Common myeloid progenitor, CD34-positive (primary cell): ENCODE measurements at regions not wholly inside any gene's neighbourhood (a gene's known extent, or its start where the extent isn't known, plus 50 kb on each side); places are given as distances from the start of the nearest gene placed in this dataset.
A peak's percentile ranks its signal among the peaks of the same experiment; 100 is the strongest.

Experiments used
- CTCF ChIA-PET: fragments of 350-600 bp; sonication (Branson Sonifier 250); formaldehyde crosslinking; loops from one replicate; lab custom pipeline; 2021; ENCODE audit warnings: antibody characterized with exemption; lab: Charles Lee
- POLR2A ChIA-PET: fragments of 350-600 bp; sonication (Branson Sonifier 250); formaldehyde crosslinking; loops from one replicate; lab custom pipeline; 2021; ENCODE audit warnings: antibody characterized with exemption; lab: Charles Lee
- DNase-seq, 3 donors: peaks; one replicate each; pipeline versions ENCODE4 v3.0.0 to v3.0.0-alpha.2; 2013
- H3K27ac ChIP-seq, 2 experiments: 1 replicate in 1 of 2; 2 replicates in 1 of 2; pipeline ENCODE4 v1.7.0; 2013; ENCODE audit warnings: inconsistent platforms in 2 of 2, low read length in 2 of 2, mild to moderate bottlenecking in 2 of 2, low read depth in 1 of 2, moderate library complexity in 1 of 2; ENCODE audit not compliant: severe bottlenecking in 2 of 2, insufficient read depth in 1 of 2, poor library complexity in 1 of 2
- H3K27me3 ChIP-seq, 5 experiments: replicated peaks in 2 of 5; 1 replicate in 3 of 5; 2 replicates in 2 of 5; pipeline versions ENCODE4 v1.6.1 to v1.7.0; 2013; ENCODE audit warnings: low read length in 4 of 5, mild to moderate bottlenecking in 2 of 5, moderate library complexity in 2 of 5, inconsistent platforms in 1 of 5; ENCODE audit not compliant: insufficient read depth in 5 of 5, control insufficient read depth in 4 of 5
- H3K36me3 ChIP-seq, 4 experiments: 1 replicate in 2 of 4; 2 replicates in 2 of 4; pipeline versions ENCODE4 v1.6.1 to v1.7.0; 2013; ENCODE audit warnings: low read length in 3 of 4, control low read depth in 1 of 4, mild to moderate bottlenecking in 1 of 4; ENCODE audit not compliant: control insufficient read depth in 4 of 4, insufficient read depth in 4 of 4
- H3K4me1 ChIP-seq, 4 experiments: 1 replicate in 3 of 4; 2 replicates in 1 of 4; pipeline versions ENCODE4 v1.6.1 to v1.7.1; 2013; ENCODE audit warnings: low read length in 3 of 4, mild to moderate bottlenecking in 3 of 4, control low read depth in 1 of 4, inconsistent platforms in 1 of 4, moderate library complexity in 1 of 4; ENCODE audit not compliant: control insufficient read depth in 4 of 4, insufficient read depth in 4 of 4; ENCODE audit errors: control extremely low read depth in 1 of 4
- H3K4me3 ChIP-seq, 7 experiments: 1 replicate in 4 of 7; 2 replicates in 3 of 7; pipeline versions ENCODE4 v1.5.1 to v1.7.0; 2013; ENCODE audit warnings: mild to moderate bottlenecking in 7 of 7, low read length in 6 of 7, moderate library complexity in 6 of 7, inconsistent platforms in 2 of 7, low read depth in 2 of 7, control low read depth in 1 of 7; ENCODE audit not compliant: insufficient read depth in 4 of 7, control insufficient read depth in 1 of 7; ENCODE audit errors: extremely low read depth in 1 of 7
- H3K9me3 ChIP-seq, 5 experiments: 1 replicate in 4 of 5; 2 replicates in 1 of 5; pipeline versions ENCODE4 v1.6.1 to v1.7.1; 2013; ENCODE audit warnings: low read length in 4 of 5, mild to moderate bottlenecking in 2 of 5, inconsistent platforms in 1 of 5, low read depth in 1 of 5, moderate library complexity in 1 of 5; ENCODE audit not compliant: control insufficient read depth in 4 of 5, insufficient read depth in 2 of 5; ENCODE audit errors: control extremely low read depth in 1 of 5
- WGBS: methylation state at CpG from one replicate; pipeline ENCODE4 v1.1.5; 2013; ENCODE audit not compliant: insufficient coverage; 5-methylcytosine and 5-hydroxymethylcytosine counted together

DNA sequence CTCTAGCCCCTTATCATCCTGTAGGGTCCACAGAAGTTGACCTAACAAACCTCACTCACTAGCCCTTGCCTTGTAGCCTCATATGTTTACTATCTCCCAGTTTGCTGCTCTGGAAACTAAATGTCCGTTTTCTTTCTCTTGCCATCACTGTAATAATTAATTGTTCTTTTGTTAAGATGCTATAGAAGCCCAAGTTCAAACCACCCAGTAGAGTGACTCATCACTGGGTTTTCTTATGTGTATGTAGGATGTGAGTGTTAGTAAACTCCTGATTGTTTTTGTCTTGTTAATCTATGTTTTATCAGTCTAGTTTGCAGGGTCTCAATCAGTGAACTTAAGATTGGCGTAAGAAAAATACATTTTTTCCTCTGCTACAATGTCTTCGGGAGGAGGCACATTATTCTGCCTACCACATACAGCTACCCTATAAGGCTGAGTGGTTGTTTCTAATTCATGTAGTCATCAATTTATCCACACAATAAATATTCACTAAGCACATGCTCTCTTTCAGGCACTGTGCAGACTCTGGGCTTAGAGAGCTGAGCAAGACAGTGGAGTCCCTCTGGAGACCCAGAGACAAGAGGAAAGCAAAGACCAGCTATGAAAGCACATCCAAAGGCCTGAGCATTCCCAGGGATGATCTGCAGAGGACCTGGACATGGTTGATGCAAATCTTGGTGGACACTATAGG lies 474.1 kb upstream of the AKR1E2 start:
- Histone ChIP-seq H3K27me3 (no peaks in the 10 kb centered on the region), H3K27ac (no peak overlapping the region), H3K36me3 (no peaks in the 10 kb centered on the region), H3K4me3 (no peak overlapping the region), H3K4me1 (no peaks in the 10 kb centered on the region), H3K9me3 (peaks cover 0 to 2% (median 0%) of the 10 kb centered on the region in 5 experiments)
- ChIA-PET POLR2A (no interaction called here), CTCF (no interaction called here)
- 100% methylated on average over 1 of the region's 3 CpGs for WGBS
- no peak for DNase-seq

DNA sequence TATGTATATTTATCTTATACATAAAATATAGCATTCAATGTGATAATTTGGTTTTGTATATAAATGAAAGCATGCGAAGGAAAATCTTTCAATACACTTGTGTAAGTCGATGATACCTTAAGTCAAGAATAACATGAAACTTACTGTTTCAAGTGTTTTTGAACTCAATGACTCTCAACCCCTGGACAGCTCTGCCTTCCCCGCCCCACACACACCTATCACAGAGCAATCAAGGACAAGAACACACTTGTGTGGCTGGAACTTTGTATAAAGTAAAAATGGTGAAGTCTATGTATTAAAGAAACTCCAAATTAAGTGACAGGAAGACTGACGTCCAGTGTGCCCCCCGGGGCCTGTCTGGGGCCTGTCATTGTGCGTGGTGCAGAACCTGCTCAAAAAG lies 478.6 kb upstream of the AKR1E2 start:
- CTCF ChIA-PET: no interaction called here
- POLR2A ChIA-PET: no interaction called here
- DNase-seq: no peak
- no peaks in the 10 kb centered on the region for H3K36me3 ChIP-seq
- WGBS: 100% methylated on average over 1 of the region's 6 CpGs
- H3K9me3 ChIP-seq: peaks cover 0 to 2% (median 0%) of the 10 kb centered on the region in 5 experiments
- H3K4me3 ChIP-seq: no peak overlapping the region
- no peaks in the 10 kb centered on the region for H3K4me1 ChIP-seq
- no peaks in the 10 kb centered on the region for H3K27me3 ChIP-seq
- H3K27ac ChIP-seq: no peak overlapping the region

DNA sequence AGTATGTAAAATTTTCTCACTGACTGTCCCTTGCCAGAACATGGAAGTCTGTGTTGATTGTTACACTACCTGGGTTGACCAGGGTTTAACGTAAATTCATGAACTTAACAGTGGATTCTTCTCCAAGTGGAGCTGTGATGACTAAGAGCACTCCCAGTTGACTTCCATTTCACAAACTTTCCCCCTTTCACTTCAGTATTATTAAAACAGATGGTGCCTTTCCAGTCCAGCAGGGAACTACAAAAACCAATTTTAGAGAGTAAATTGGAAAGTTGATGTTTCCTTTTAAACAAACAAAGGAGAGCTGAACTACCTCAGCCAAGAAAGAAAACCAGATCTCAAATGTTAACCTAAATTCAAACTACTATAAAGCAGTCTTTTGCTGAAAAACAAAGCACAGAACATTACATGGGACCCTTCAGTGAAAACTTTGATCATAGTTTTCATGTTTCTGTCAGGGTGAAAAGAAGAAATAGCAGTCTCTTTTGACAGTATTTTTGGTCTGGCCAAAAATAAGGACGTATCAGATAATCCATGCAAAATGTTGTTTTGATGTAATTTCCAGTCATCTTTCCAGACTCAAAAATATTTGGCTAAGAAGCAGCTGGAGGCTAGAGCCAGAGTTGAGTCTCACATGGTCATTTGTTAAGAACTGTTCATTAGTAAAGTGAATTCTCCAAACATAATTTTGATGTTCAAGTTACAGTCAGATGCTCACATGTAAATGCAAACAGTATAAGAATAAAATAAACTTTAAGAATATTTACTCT lies 479.9 kb upstream of the AKR1E2 start:
- no peak for DNase-seq
- no peak overlapping the region for H3K4me3 ChIP-seq
- H3K4me1 ChIP-seq: no peaks in the 10 kb centered on the region
- H3K27me3 ChIP-seq: no peaks in the 10 kb centered on the region
- peaks cover 0 to 2% (median 0%) of the 10 kb centered on the region in 5 experiments for H3K9me3 ChIP-seq
- H3K36me3 ChIP-seq: no peaks in the 10 kb centered on the region
- 100% methylated on average over 2 of the region's 2 CpGs for WGBS
- POLR2A ChIA-PET: no interaction called here
- CTCF ChIA-PET: no interaction called here
- H3K27ac ChIP-seq: no peak overlapping the region

DNA sequence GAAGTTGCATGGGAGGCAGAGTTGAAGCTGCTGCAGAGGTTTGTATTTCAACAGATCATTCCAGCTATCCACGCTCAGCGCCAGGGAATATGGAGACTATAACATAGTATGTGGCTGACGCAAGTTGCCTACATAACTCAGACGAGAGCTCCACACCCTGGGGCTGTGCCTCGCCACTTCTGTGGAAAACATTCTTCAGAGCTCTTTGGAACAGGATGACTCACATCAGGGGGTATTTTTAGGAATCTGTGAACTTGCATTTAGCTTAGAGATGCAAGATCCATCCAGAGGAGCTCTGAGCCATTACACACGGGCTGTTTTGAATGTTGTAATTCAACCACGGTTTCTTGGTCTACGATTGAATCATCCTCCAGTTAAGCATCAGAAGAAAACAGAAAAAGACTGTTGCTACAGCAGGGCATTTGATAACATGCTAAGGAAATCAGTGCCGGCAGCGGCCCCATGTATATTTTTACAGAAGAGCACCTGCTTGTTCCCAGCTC lies 481.5 kb upstream of the AKR1E2 start:
- 96% methylated on average over 8 of the region's 10 CpGs for WGBS
- Histone ChIP-seq H3K9me3 (no peaks in the 10 kb centered on the region), H3K4me1 (no peaks in the 10 kb centered on the region), H3K36me3 (no peaks in the 10 kb centered on the region), H3K27me3 (no peaks in the 10 kb centered on the region), H3K27ac (no peak overlapping the region), H3K4me3 (no peak overlapping the region)
- CTCF ChIA-PET: interaction anchor here (1.3 kb wide), 1 partner anchor 12 kb away, joined by 3 read pairs; no protein-coding TSS in a partner anchor
- peak in 2 of 3 donors; percentile 10 to 22 for DNase-seq
- POLR2A ChIA-PET: no interaction called here

DNA sequence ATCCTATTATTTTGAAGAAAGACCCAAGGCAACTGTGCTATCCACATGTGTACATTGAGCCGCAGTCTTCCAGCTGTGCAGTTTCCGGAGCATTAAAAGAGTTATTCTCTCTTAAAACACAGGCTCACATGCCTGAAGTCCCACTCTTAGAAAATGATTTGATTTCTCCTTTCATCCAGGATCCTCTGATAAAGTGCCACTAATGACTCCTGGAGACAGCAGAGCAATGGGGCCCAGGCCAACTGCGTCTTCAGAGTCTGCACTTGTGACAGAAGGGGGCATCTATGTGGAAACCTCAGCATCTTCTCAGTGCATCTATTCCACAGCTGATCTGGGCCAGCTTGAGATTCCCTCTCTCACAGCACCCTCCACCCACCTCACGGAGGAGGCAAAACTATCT lies 482.1 kb upstream of the AKR1E2 start:
- no peaks in the 10 kb centered on the region for H3K27me3 ChIP-seq
- WGBS: 100% methylated on average over 1 of the region's 4 CpGs
- no peaks in the 10 kb centered on the region for H3K9me3 ChIP-seq
- no peaks in the 10 kb centered on the region for H3K36me3 ChIP-seq
- no peaks in the 10 kb centered on the region for H3K4me1 ChIP-seq
- DNase-seq: no peak
- POLR2A ChIA-PET: no interaction called here
- CTCF ChIA-PET: interaction anchor here (0.9 to 1.3 kb wide), 2 partner anchors 12 to 29 kb away, joined by 3 to 4 read pairs; no protein-coding TSS in a partner anchor
- H3K4me3 ChIP-seq: no peak overlapping the region
- no peak overlapping the region for H3K27ac ChIP-seq

GRCh38 chr10:4343091-4343490 lies 482.9 kb upstream of the AKR1E2 start:
- ChIA-PET CTCF (interaction anchor here (0.9 kb wide), 1 partner anchor 28 kb away, joined by 4 read pairs; no protein-coding TSS in a partner anchor), POLR2A (no interaction called here)
- Histone ChIP-seq H3K36me3 (no peaks in the 10 kb centered on the region), H3K4me3 (no peak overlapping the region), H3K4me1 (no peaks in the 10 kb centered on the region), H3K27me3 (no peaks in the 10 kb centered on the region), H3K27ac (no peak overlapping the region), H3K9me3 (no peaks in the 10 kb centered on the region)
- DNase-seq: no peak
- WGBS: 100% methylated on average over 1 of the region's 6 CpGs

DNA sequence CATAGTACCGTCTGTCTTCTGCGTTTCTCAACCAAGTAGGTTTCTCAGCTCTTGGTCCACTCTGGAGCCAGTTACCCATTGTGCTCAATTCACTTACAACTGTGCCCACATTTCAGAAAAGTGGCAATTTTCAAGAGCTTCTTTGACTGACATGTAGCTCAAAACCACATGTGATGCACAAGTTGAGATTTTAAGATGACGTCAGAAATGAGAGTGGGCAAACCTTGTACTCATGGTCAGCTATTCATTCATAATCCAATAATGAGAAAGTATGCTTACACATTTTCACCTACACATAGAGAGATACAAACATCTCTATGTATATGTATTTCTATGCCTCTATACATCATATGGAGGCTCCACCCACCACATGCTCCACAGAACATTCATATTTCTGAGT lies 487.2 kb upstream of the AKR1E2 start:
- no peak for DNase-seq
- Histone ChIP-seq H3K4me1 (no peaks in the 10 kb centered on the region), H3K4me3 (no peak overlapping the region), H3K36me3 (no peaks in the 10 kb centered on the region), H3K9me3 (peaks cover 0 to 6% (median 2%) of the 10 kb centered on the region in 5 experiments), H3K27ac (no peak overlapping the region), H3K27me3 (no peaks in the 10 kb centered on the region)
- CTCF ChIA-PET: interaction anchor here (1.2 to 1.5 kb wide), 2 partner anchors 12 to 16 kb away, joined by 3 to 5 read pairs; no protein-coding TSS in a partner anchor
- 80% methylated on average over 1 of the region's 3 CpGs for WGBS
- POLR2A ChIA-PET: no interaction called here
